HL-60 (cell line): ENCODE measurements at regions not wholly inside any gene's neighbourhood (a gene's known extent, or its start where the extent isn't known, plus 50 kb on each side); places are given as distances from the start of the nearest gene placed in this dataset.

Experiments
- DNase-seq, 2 experiments: peaks; one replicate each; pipeline ENCODE4 v3.0.0-alpha.2; 2010 to 2020; ENCODE audit warnings: low read depth in 1 of 2, low spot score in 1 of 2
- H3K27ac ChIP-seq: fragments of 250-450 bp; sonication (Bioruptor Pico); replicated peaks from 2 replicates; pipeline ENCODE4 v1.5.1; 2020; ENCODE audit warnings: mild to moderate bottlenecking, moderate library complexity
- H3K27me3 ChIP-seq: fragments of 250-450 bp; sonication (Bioruptor Pico); 2 replicates; pipeline ENCODE4 v1.5.1; 2021; ENCODE audit warnings: mild to moderate bottlenecking, moderate library complexity; ENCODE audit not compliant: insufficient read depth, poor library complexity, severe bottlenecking
- H3K4me3 ChIP-seq: replicated peaks from 2 replicates; pipeline ENCODE4 v1.5.1; 2011; ENCODE audit warnings: mild to moderate bottlenecking, control low read depth, low read length; ENCODE audit not compliant: insufficient read depth
- GABPA ChIP-seq: IDR thresholded peaks from 2 replicates; pipeline ENCODE4 v1.6.1; 2012; ENCODE audit warnings: low read depth
- POLR2AphosphoS5 ChIP-seq: IDR thresholded peaks from 2 replicates; pipeline ENCODE4 v1.6.1; 2012; ENCODE audit warnings: low read depth
- SPI1 ChIP-seq: IDR thresholded peaks from 2 replicates; pipeline ENCODE4 v1.6.1; 2012; ENCODE audit warnings: low read depth, mild to moderate bottlenecking, borderline replicate concordance
- TF ChIP-seq, protein P1 (sequence below): IDR thresholded peaks from one replicate; pipeline ENCODE4 v1.5.1; 2011; ENCODE audit warnings: low read length, control low read depth, inconsistent platforms; ENCODE audit not compliant: insufficient read depth
- TF ChIP-seq, protein P2 (sequence below): IDR thresholded peaks from 2 replicates; pipeline ENCODE4 v1.6.1; 2012; ENCODE audit warnings: low read depth; ENCODE audit not compliant: insufficient replicate concordance

DNA sequence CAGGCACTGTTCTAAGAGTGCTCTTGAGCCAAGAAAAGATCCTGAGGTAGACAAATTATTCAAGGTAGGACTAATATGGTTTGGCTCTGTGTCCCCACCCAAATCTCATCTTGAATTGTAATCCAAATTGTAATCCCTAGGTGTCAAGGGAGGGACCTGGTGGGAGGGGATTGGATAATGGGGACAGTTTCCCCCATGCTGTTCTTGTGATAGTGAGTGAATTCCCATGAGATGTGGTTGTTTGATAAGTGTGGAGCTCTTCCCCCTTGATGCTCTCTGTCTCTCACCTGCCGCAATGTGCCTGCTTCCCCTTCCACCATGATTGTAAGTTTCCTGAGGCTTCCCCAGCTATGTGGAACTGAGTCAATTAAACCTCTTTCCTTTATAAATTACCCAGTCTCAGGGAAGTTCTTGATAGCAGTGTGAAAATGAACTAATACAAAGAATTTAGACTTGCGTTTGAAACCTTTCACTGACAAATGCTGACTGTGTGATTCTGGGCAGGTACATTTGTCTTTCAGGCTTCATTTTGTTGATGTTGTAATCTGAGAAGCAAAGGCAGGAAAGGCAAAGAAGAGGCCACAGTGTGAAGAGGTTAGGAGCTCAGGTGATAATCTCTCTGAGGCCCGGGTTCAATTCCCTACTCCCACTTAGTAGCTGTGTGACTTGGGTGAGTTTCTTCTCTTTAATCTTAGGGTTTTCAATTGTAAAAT is 115.8 kb upstream of the PAX6 start:
- DNase-seq = no peak
- Histone ChIP-seq H3K4me3 (no peak overlapping the region), H3K27ac (no peak overlapping the region), H3K27me3 (no peaks in the 10 kb centered on the region)
- no peak for TF ChIP-seq POLR2AphosphoS5
- TF ChIP-seq, protein P1, sequence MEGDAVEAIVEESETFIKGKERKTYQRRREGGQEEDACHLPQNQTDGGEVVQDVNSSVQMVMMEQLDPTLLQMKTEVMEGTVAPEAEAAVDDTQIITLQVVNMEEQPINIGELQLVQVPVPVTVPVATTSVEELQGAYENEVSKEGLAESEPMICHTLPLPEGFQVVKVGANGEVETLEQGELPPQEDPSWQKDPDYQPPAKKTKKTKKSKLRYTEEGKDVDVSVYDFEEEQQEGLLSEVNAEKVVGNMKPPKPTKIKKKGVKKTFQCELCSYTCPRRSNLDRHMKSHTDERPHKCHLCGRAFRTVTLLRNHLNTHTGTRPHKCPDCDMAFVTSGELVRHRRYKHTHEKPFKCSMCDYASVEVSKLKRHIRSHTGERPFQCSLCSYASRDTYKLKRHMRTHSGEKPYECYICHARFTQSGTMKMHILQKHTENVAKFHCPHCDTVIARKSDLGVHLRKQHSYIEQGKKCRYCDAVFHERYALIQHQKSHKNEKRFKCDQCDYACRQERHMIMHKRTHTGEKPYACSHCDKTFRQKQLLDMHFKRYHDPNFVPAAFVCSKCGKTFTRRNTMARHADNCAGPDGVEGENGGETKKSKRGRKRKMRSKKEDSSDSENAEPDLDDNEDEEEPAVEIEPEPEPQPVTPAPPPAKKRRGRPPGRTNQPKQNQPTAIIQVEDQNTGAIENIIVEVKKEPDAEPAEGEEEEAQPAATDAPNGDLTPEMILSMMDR = no peak
- no peak for TF ChIP-seq GABPA
- TF ChIP-seq, protein P2, sequence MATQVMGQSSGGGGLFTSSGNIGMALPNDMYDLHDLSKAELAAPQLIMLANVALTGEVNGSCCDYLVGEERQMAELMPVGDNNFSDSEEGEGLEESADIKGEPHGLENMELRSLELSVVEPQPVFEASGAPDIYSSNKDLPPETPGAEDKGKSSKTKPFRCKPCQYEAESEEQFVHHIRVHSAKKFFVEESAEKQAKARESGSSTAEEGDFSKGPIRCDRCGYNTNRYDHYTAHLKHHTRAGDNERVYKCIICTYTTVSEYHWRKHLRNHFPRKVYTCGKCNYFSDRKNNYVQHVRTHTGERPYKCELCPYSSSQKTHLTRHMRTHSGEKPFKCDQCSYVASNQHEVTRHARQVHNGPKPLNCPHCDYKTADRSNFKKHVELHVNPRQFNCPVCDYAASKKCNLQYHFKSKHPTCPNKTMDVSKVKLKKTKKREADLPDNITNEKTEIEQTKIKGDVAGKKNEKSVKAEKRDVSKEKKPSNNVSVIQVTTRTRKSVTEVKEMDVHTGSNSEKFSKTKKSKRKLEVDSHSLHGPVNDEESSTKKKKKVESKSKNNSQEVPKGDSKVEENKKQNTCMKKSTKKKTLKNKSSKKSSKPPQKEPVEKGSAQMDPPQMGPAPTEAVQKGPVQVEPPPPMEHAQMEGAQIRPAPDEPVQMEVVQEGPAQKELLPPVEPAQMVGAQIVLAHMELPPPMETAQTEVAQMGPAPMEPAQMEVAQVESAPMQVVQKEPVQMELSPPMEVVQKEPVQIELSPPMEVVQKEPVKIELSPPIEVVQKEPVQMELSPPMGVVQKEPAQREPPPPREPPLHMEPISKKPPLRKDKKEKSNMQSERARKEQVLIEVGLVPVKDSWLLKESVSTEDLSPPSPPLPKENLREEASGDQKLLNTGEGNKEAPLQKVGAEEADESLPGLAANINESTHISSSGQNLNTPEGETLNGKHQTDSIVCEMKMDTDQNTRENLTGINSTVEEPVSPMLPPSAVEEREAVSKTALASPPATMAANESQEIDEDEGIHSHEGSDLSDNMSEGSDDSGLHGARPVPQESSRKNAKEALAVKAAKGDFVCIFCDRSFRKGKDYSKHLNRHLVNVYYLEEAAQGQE = no peak
- no peak for TF ChIP-seq SPI1

DNA sequence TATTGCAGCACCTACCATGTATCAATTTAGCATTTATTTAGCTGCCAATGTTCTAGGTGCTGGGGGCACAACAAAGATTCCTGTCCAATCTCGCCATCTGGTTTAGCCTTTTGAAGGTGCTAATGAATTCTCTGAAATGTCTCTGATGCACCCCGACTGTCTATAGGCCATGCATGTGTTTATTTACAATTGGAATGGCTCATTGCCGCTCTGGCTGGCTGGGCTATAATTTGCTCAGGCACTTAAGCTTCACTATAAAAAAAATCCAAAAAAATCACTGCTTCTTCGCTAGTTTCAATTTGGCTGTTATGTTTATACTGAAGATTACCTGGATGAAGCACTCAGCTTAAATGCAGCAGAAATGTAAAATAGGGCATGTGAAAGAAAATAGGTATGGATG is 115.0 kb upstream of the PAX6 start:
- DNase-seq = no peak
- TF ChIP-seq GABPA (no peak), POLR2AphosphoS5 (no peak), SPI1 (no peak)
- TF ChIP-seq, protein P2 = no peak
- TF ChIP-seq, protein P1 = no peak
- Histone ChIP-seq H3K4me3 (no peak overlapping the region), H3K27me3 (no peaks in the 10 kb centered on the region), H3K27ac (no peak overlapping the region)

DNA sequence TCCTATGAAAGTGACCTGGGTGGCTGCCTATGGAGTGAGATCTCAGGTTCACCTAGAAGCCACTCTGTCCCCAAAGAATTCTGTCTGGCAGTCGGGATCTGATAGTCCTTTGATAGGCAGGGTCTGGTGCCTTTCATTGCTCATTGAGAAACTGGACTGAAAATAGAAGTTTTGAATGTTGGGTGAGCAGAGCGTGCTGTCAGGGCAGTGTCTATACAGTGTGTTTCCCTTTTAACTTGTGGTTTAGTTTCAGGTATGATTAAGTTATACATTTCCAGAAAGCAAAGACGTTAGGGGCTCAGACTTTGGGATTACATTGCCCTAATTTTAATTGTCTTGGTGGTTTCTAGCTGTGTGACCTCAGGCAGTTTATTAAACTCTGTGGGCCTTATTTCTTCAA is 111.3 kb upstream of the PAX6 start:
- no peak for TF ChIP-seq SPI1
- no peak for TF ChIP-seq GABPA
- TF ChIP-seq, protein P2 = no peak
- TF ChIP-seq POLR2AphosphoS5 = no peak
- TF ChIP-seq, protein P1 = no peak
- no peak overlapping the region for H3K27ac ChIP-seq
- H3K27me3 ChIP-seq = no peaks in the 10 kb centered on the region
- H3K4me3 ChIP-seq = no peak overlapping the region
- DNase-seq = no peak
